Naive thymus-derived CD4-positive, alpha-beta T cell (primary cell): ENCODE measurements at regions not wholly inside any gene's neighbourhood (a gene's known extent, or its start where the extent isn't known, plus 50 kb on each side); places are given as distances from the start of the nearest gene placed in this dataset.
A peak's percentile ranks its signal among the peaks of the same experiment; 100 is the strongest.

ENCODE experiments used
- ATAC-seq: fragments of 150-1000 bp; cut with Tn5 transposase; 2 replicates; pipeline ENCODE4 v1.10.0; 2021; ENCODE audit warnings: mild to moderate bottlenecking, moderate library complexity
- CTCF ChIA-PET: fragments of 350-600 bp; sonication (Branson Sonifier 250); formaldehyde crosslinking; loops from one replicate; lab custom pipeline; 2021; ENCODE audit warnings: antibody characterized with exemption; lab: Charles Lee
- POLR2A ChIA-PET: fragments of 350-600 bp; sonication (Branson Sonifier 250); formaldehyde crosslinking; loops from one replicate; lab custom pipeline; 2021; ENCODE audit warnings: antibody characterized with exemption, inconsistent platforms; lab: Charles Lee
- DNase-seq, 9 donors: peaks; one replicate each; pipeline versions ENCODE4 v3.0.0 to v3.0.0-alpha.2; 2020 to 2022; ENCODE audit warnings: mixed read lengths in 1 of 9
- H3K27ac ChIP-seq: one replicate; pipeline ENCODE4 v1.7.0; 2013; ENCODE audit warnings: mild to moderate bottlenecking, low read depth, low read length, moderate library complexity
- H3K27me3 ChIP-seq, 2 donors: one replicate each; pipeline ENCODE4 v1.7.0; 2013; ENCODE audit warnings: low read length in 2 of 2, mild to moderate bottlenecking in 2 of 2, moderate library complexity in 2 of 2; ENCODE audit not compliant: control insufficient read depth in 2 of 2, insufficient read depth in 2 of 2
- H3K36me3 ChIP-seq, 3 experiments: 1 replicate in 2 of 3; 2 replicates in 1 of 3; pipeline ENCODE4 v1.7.0; 2013; ENCODE audit warnings: low read length in 3 of 3, mild to moderate bottlenecking in 3 of 3, moderate library complexity in 1 of 3; ENCODE audit not compliant: insufficient read depth in 3 of 3, control insufficient read depth in 2 of 3
- H3K4me1 ChIP-seq, 2 donors: one replicate each; pipeline ENCODE4 v1.7.0; 2013; ENCODE audit warnings: low read length in 2 of 2, mild to moderate bottlenecking in 2 of 2, moderate library complexity in 1 of 2; ENCODE audit not compliant: control insufficient read depth in 2 of 2, insufficient read depth in 2 of 2
- H3K4me3 ChIP-seq: 2 replicates; pipeline ENCODE4 v1.7.0; 2013; ENCODE audit warnings: mild to moderate bottlenecking, low read length
- H3K9me3 ChIP-seq, 3 experiments: 1 replicate in 2 of 3; 2 replicates in 1 of 3; pipeline ENCODE4 v1.7.0; 2013; ENCODE audit warnings: low read length in 3 of 3; ENCODE audit not compliant: control insufficient read depth in 2 of 3
- H3K27ac Mint-ChIP-seq, 9 donors: one replicate each; pipeline ENCODE4 v1.8.0; 2020 to 2022; ENCODE audit warnings: mixed read lengths in 9 of 9, mild to moderate bottlenecking in 8 of 9, moderate library complexity in 5 of 9, inconsistent platforms in 2 of 9
- H3K27me3 Mint-ChIP-seq, 5 donors: one replicate each; pipeline ENCODE4 v1.8.0; 2021 to 2022; ENCODE audit warnings: mixed read lengths in 5 of 5, mild to moderate bottlenecking in 1 of 5
- H3K36me3 Mint-ChIP-seq, 5 donors: one replicate each; pipeline ENCODE4 v1.8.0; 2020 to 2022; ENCODE audit warnings: mixed read lengths in 5 of 5, mild to moderate bottlenecking in 3 of 5, inconsistent platforms in 1 of 5
- H3K4me1 Mint-ChIP-seq, 7 donors: one replicate each; pipeline ENCODE4 v1.8.0; 2020 to 2022; ENCODE audit warnings: mixed read lengths in 7 of 7, mild to moderate bottlenecking in 3 of 7, inconsistent platforms in 1 of 7
- H3K4me3 Mint-ChIP-seq, 10 donors: one replicate each; pipeline ENCODE4 v1.8.0; 2020 to 2022; ENCODE audit warnings: mild to moderate bottlenecking in 10 of 10, mixed read lengths in 10 of 10, moderate library complexity in 6 of 10, inconsistent platforms in 2 of 10
- H3K9me3 Mint-ChIP-seq, 11 donors: one replicate each; pipeline ENCODE4 v1.8.0; 2020 to 2022; ENCODE audit warnings: mixed read lengths in 11 of 11, mild to moderate bottlenecking in 4 of 11, inconsistent platforms in 1 of 11, moderate library complexity in 1 of 11
- intact Hi-C, 2 donors: fragments of 100-400 bp; cut with micrococcal nuclease; formaldehyde crosslinking; loops; one replicate each; pipeline ENCODE4 v1.15.1; 2023

DNA sequence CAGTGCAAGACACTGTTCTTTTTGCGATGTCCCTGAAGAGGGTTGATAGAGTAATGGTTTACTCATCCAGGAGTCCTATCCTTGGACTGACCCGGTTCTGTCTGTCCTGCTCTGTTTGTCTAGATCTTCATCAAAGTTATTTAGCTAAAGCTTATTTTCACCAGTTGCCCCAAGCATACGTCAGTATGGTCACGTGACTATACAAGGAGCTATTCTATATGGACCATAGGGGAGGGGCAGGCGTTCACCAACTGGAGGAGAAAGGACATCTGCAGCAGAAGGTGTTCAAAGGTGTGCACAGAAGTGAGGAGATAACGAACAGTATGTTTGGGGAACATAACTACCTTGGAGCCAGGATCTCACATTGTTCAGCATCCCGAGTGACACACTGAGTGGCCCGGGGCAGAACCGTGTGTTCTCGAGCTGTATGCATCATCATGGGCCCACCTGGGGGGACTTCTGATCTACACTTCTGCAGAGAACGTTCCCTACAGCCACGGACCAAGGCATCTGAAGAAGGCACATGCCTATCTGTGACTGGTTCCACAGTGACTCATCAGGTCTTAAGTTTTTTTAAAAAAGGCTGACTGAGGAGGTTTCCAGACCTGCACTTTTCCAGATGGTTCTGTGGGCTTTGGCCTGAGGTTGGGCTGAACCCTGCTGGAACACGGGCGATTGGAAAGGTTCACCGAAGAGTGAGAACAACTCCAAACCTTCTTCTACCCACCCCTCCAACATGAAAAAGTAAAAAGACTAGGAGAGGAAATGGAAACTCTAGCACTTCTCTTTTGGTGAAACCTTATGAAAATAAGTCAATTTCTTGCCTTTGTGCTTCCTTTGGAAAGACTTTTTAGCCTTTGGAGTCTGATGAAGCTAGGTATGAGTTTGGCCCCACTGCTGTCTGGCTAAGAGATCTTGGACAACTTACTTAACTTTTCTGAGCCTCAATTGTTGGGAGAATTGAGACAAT, 68.6 kb upstream of the YWHAQ start:
- CTCF ChIA-PET: no interaction called here
- DNase-seq (no peak), ATAC-seq (no peak)
- Mint-ChIP-seq H3K9me3 (peaks cover 0 to 12% (median 0%) of the 10 kb centered on the region in 11 donors), H3K27ac (peak overlapping the region in 1 of 9 donors; percentile 31), H3K4me1 (peaks cover 12 to 40% (median 18%) of the 10 kb centered on the region in 7 donors), H3K27me3 (peaks cover 0 to 4% (median 0%) of the 10 kb centered on the region in 5 donors), H3K36me3 (peaks cover 0 to 18% (median 0%) of the 10 kb centered on the region in 5 donors), H3K4me3 (no peak overlapping the region)
- H3K4me1 ChIP-seq: peaks cover 7 to 26% of the 10 kb centered on the region in 2 donors
- H3K27me3 ChIP-seq: no peaks in the 10 kb centered on the region
- no peak overlapping the region for H3K4me3 ChIP-seq
- H3K36me3 ChIP-seq: no peaks in the 10 kb centered on the region
- no peaks in the 10 kb centered on the region for H3K9me3 ChIP-seq
- no peak overlapping the region for H3K27ac ChIP-seq
- POLR2A ChIA-PET: interaction anchor here (0.6 kb wide), 1 partner anchor 80 kb away, joined by 3 read pairs; no protein-coding TSS in a partner anchor
- intact Hi-C loops: loop anchor here (5.0 kb wide), 2 partner anchors 53 to 67 kb away; partner anchors contain the start of gene YWHAQ (in 1 of the 2)

GRCh38 chr2:9700109-9700495, 69.3 kb upstream of the YWHAQ start:
- POLR2A ChIA-PET: interaction anchor here (0.6 kb wide), 1 partner anchor 80 kb away, joined by 3 read pairs; no protein-coding TSS in a partner anchor
- Histone ChIP-seq H3K36me3 (no peaks in the 10 kb centered on the region), H3K9me3 (no peaks in the 10 kb centered on the region), H3K27ac (no peak overlapping the region), H3K4me3 (no peak overlapping the region), H3K27me3 (no peaks in the 10 kb centered on the region), H3K4me1 (peaks cover 7 to 30% of the 10 kb centered on the region in 2 donors)
- H3K9me3 Mint-ChIP-seq: peaks cover 0 to 12% (median 0%) of the 10 kb centered on the region in 11 donors
- CTCF ChIA-PET: no interaction called here
- H3K27ac Mint-ChIP-seq: no peak overlapping the region
- ATAC-seq: no peak
- H3K36me3 Mint-ChIP-seq: peaks cover 0 to 18% (median 0%) of the 10 kb centered on the region in 5 donors
- H3K4me3 Mint-ChIP-seq: no peak overlapping the region
- intact Hi-C loops: loop anchor here (5.0 kb wide), 2 partner anchors 52 to 68 kb away; partner anchors contain the start of gene YWHAQ (in 1 of the 2)
- H3K4me1 Mint-ChIP-seq: peaks cover 12 to 44% (median 18%) of the 10 kb centered on the region in 7 donors
- no peak for DNase-seq
- peaks cover 0 to 4% (median 0%) of the 10 kb centered on the region in 5 donors for H3K27me3 Mint-ChIP-seq

DNA sequence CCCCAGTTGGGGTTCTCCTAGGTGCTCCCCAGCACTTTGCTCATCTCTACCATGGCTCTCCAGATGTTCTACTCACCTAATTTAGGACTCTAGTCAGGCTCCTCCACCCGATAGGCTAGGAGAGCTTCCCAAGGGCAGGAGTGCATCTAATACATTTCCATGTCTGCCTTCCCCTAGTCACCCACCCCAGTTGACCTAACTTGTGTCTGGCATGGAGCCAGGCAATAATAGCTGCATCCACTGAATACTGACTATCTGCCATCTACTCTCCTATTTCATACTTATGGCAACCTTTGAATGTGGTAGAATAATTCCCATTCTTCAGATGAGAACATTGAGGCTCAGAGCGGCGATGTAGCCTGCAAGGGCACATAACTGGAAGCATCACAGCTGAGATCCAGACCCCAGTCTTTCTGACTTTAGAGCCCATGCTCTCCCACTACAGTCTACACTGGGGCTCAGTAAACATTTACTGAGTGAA, 71.8 kb upstream of the YWHAQ start:
- peaks cover 0 to 4% (median 0%) of the 10 kb centered on the region in 5 donors for H3K27me3 Mint-ChIP-seq
- peak overlapping the region in 1 of 10 donors; percentile 23 for H3K4me3 Mint-ChIP-seq
- peaks cover 7 to 30% of the 10 kb centered on the region in 2 donors for H3K4me1 ChIP-seq
- ChIA-PET POLR2A (no interaction called here), CTCF (interaction anchor here (1.3 kb wide), 1 partner anchor 11 kb away, joined by 4 read pairs; no protein-coding TSS in a partner anchor)
- H3K27ac ChIP-seq: no peak overlapping the region
- H3K36me3 Mint-ChIP-seq: peaks cover 0 to 18% (median 0%) of the 10 kb centered on the region in 5 donors
- H3K4me3 ChIP-seq: no peak overlapping the region
- no peaks in the 10 kb centered on the region for H3K36me3 ChIP-seq
- DNase-seq (no peak), ATAC-seq (no peak)
- no peaks in the 10 kb centered on the region for H3K9me3 ChIP-seq
- intact Hi-C loops: loop anchor here (1.0 to 5.0 kb wide), 6 partner anchors 47 to 147 kb away; partner anchors contain the start of genes ADAM17 (in 1 of the 2) and YWHAQ (in 1 of the 2)
- peak overlapping the region in 1 of 9 donors; percentile 78 for H3K27ac Mint-ChIP-seq
- H3K27me3 ChIP-seq: no peaks in the 10 kb centered on the region
- peaks cover 12 to 44% (median 18%) of the 10 kb centered on the region in 7 donors for H3K4me1 Mint-ChIP-seq
- H3K9me3 Mint-ChIP-seq: peaks cover 0 to 12% (median 0%) of the 10 kb centered on the region in 11 donors

GRCh38 chr2:9703085-9703678, 72.4 kb upstream of the YWHAQ start:
- Mint-ChIP-seq H3K4me3 (peak overlapping the region in 2 of 10 donors; percentile 23 to 26), H3K4me1 (peaks cover 8 to 39% (median 13%) of the 10 kb centered on the region in 7 donors), H3K27me3 (peaks cover 0 to 4% (median 0%) of the 10 kb centered on the region in 5 donors), H3K36me3 (peaks cover 0 to 17% (median 0%) of the 10 kb centered on the region in 5 donors), H3K27ac (peak overlapping the region in 1 of 9 donors; percentile 78), H3K9me3 (peaks cover 0 to 12% (median 0%) of the 10 kb centered on the region in 11 donors)
- POLR2A ChIA-PET: interaction anchor here (1.1 kb wide), 1 partner anchor 36 kb away, joined by 3 read pairs; no protein-coding TSS in a partner anchor
- H3K27me3 ChIP-seq: no peaks in the 10 kb centered on the region
- peak; percentile 90 for ATAC-seq
- peak in 8 of 9 donors; percentile 7 to 77 (median 44) for DNase-seq
- H3K27ac ChIP-seq: no peak overlapping the region
- CTCF ChIA-PET: interaction anchor here (1.3 kb wide), 1 partner anchor 10 kb away, joined by 4 read pairs; no protein-coding TSS in a partner anchor
- no peaks in the 10 kb centered on the region for H3K9me3 ChIP-seq
- intact Hi-C loops: loop anchor here (1.0 to 5.0 kb wide), 6 partner anchors 48 to 148 kb away; partner anchors contain the start of genes ADAM17 (in 1 of the 2) and YWHAQ (in 1 of the 2)
- peaks cover 7 to 31% of the 10 kb centered on the region in 2 donors for H3K4me1 ChIP-seq
- H3K4me3 ChIP-seq: peak overlapping the region; percentile 16
- H3K36me3 ChIP-seq: no peaks in the 10 kb centered on the region

GRCh38 chr2:9703701-9704221, 73.0 kb upstream of the YWHAQ start:
- Mint-ChIP-seq H3K4me3 (no peak overlapping the region), H3K4me1 (peaks cover 6 to 38% (median 12%) of the 10 kb centered on the region in 7 donors), H3K36me3 (peaks cover 0 to 17% (median 0%) of the 10 kb centered on the region in 5 donors), H3K27me3 (peaks cover 0 to 4% (median 0%) of the 10 kb centered on the region in 5 donors), H3K27ac (peak overlapping the region in 1 of 9 donors; percentile 78), H3K9me3 (peaks cover 0 to 12% (median 0%) of the 10 kb centered on the region in 11 donors)
- H3K27me3 ChIP-seq: no peaks in the 10 kb centered on the region
- H3K4me1 ChIP-seq: peaks cover 7 to 36% of the 10 kb centered on the region in 2 donors
- no peaks in the 10 kb centered on the region for H3K9me3 ChIP-seq
- intact Hi-C loops: loop anchor here (1.0 to 5.0 kb wide), 6 partner anchors 48 to 148 kb away; partner anchors contain the start of genes ADAM17 (in 1 of the 2) and YWHAQ (in 1 of the 2)
- CTCF ChIA-PET: interaction anchor here (1.3 kb wide), 1 partner anchor 10 kb away, joined by 4 read pairs; no protein-coding TSS in a partner anchor
- H3K27ac ChIP-seq: no peak overlapping the region
- POLR2A ChIA-PET: interaction anchor here (1.1 kb wide), 1 partner anchor 37 kb away, joined by 3 read pairs; no protein-coding TSS in a partner anchor
- DNase-seq: no peak
- peak overlapping the region; percentile 16 for H3K4me3 ChIP-seq
- no peaks in the 10 kb centered on the region for H3K36me3 ChIP-seq
- ATAC-seq: peak; percentile 61
